ENCODE measurements at regions not wholly inside any gene's neighbourhood (a gene's known extent, or its start where the extent isn't known, plus 50 kb on each side); places are given as distances from the start of the nearest gene placed in this dataset.

- no peak for ATAC-seq
- FAIRE-seq = no peak
- Histone ChIP-seq H3K4me3 (no peak overlapping the region), H3K4me2 (no peak overlapping the region), H3K4me1 (no peaks in the 10 kb centered on the region), H3K27ac (no peak overlapping the region), H3K9me3 (no peaks in the 10 kb centered on the region)
- TF ChIP-seq KDM1A (IDR thresholded peaks at IDR 0.05; ENCODE audit: low read depth) = no peak
- no peak for TF ChIP-seq POLR2A (IDR thresholded peaks at IDR 0.05; ENCODE audit: low read length)
- TF ChIP-seq CTCF (IDR thresholded peaks at IDR 0.05) = no peak
- TF ChIP-seq ZC3H11A (IDR thresholded peaks at IDR 0.05) = no peak
- no peak for TF ChIP-seq ELK1 (IDR thresholded peaks at IDR 0.05; ENCODE audit: low read depth, low read length)
- TF ChIP-seq MAX (IDR thresholded peaks at IDR 0.05) = no peak
- TF ChIP-seq HES2 (IDR thresholded peaks at IDR 0.05) = no peak
- TF ChIP-seq RARB (CRISPR knock-in tag; IDR thresholded peaks at IDR 0.05) = no peak
- TF ChIP-seq EHMT2 (IDR thresholded peaks at IDR 0.05; ENCODE audit: low read depth) = no peak
- WGBS (ENCODE audit: missing lambda C conversion rate) = 0% methylated on average over 2 of the region's 5 CpGs
- ChIA-PET POLR2A (no interaction called here), CTCF (no interaction called here)
- no peak for DNase-seq (ENCODE audit: low read depth in 1 of 2, low spot score in 1 of 2)
Observed at GRCh38 chr3:180529778-180530177, 72.2 kb upstream of the TTC14 start.

GRCh38 chr3:180530276-180530675 is 71.7 kb upstream of the TTC14 start:
- Histone ChIP-seq H3K4me3 (no peak overlapping the region), H3K9me3 (no peaks in the 10 kb centered on the region), H3K4me2 (no peak overlapping the region), H3K27ac (no peak overlapping the region), H3K4me1 (no peaks in the 10 kb centered on the region)
- DNase-seq (ENCODE audit: low read depth in 1 of 2, low spot score in 1 of 2) (no peak), FAIRE-seq (no peak), ATAC-seq (no peak)
- no peak for TF ChIP-seq NR3C1 (IDR thresholded peaks at IDR 0.05)
- no peak for TF ChIP-seq ZFP36 (IDR thresholded peaks at IDR 0.05; ENCODE audit: borderline replicate concordance, partially characterized antibody)
- no peak for TF ChIP-seq MAFK (IDR thresholded peaks at IDR 0.05; ENCODE audit: partially characterized antibody)
- TF ChIP-seq HOXA7 (CRISPR knock-in tag; IDR thresholded peaks at IDR 0.05) = no peak
- no peak for TF ChIP-seq HMGXB4 (CRISPR knock-in tag; IDR thresholded peaks at IDR 0.05; ENCODE audit: borderline replicate concordance)
- TF ChIP-seq MAZ (IDR thresholded peaks at IDR 0.05; ENCODE audit: borderline replicate concordance, low read depth, low read length) = no peak
- TF ChIP-seq CBX2 (IDR thresholded peaks at IDR 0.05; ENCODE audit: borderline replicate concordance, low read depth) = no peak
- no peak for TF ChIP-seq KDM5A (IDR thresholded peaks at IDR 0.05)
- TF ChIP-seq HOXB5 (CRISPR knock-in tag; IDR thresholded peaks at IDR 0.05) = no peak
- TF ChIP-seq POLR2AphosphoS2 (conservative IDR thresholded peaks at IDR 0.05; ENCODE audit: low read length) = no peak
- CTCF ChIA-PET = interaction anchor here (0.6 kb wide), 1 partner anchor 9 kb away, joined by 3 read pairs; no protein-coding TSS in a partner anchor
- POLR2A ChIA-PET = no interaction called here
